ENCODE measurements at regions not wholly inside any gene's neighbourhood (a gene's known extent, or its start where the extent isn't known, plus 50 kb on each side); places are given as distances from the start of the nearest gene placed in this dataset.

DNA sequence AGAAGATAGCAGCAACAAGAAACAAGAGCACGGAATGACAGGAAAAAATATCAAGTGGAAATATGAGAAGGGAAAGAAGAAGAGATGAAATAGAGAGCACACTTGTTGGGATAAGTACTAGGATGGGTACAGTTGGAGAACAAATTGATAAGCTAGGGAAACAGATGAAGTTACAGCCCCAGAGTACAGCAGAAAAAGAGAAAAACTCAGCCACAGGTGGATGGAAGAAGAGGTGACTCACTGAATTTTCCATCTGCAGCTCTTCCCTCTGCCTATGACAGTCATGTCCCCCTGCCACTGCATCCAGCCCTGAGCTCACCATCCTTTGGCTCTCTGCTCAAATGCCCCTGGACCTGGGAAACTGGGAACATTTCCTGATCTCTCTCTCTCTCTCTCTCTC is 209.0 kb downstream of the BCOR start:
- Histone ChIP-seq H4K8ac (ENCODE audit: low read depth in 2 of 2, low read length in 2 of 2) (no peak overlapping the region), H2AK9ac (replicated peaks; ENCODE audit: low read depth, low read length, poor library complexity) (no peak overlapping the region), H3K9me3 (ENCODE audit: control insufficient read depth, insufficient read depth, low read length) (0 out of 2 replicates have a peak, but pooled peaks cover 2% of the 10 kb centered on the region), H3K56ac (ENCODE audit: extremely low read depth, insufficient read depth, low read length) (no peak overlapping the region), H3K14ac (replicated peaks; ENCODE audit: low read depth, low read length) (no peak overlapping the region), H4K20me1 (ENCODE audit: insufficient read depth, low read length) (no peaks in the 10 kb centered on the region), H3K4ac (ENCODE audit: low read depth, low read length) (no peak overlapping the region), H3K36me3 (ENCODE audit: control insufficient read depth, insufficient read depth, low read length) (no peaks in the 10 kb centered on the region), H2BK120ac (ENCODE audit: low read depth, low read length) (no peak overlapping the region), H4K91ac (ENCODE audit: insufficient read depth, low read depth, low read length) (no peak overlapping the region), H3K9ac (ENCODE audit: low read depth, low read length) (no peak overlapping the region), H2BK20ac (ENCODE audit: low read depth, low read length) (no peak overlapping the region), H3K27ac (ENCODE audit: insufficient read depth, low read length) (no peak overlapping the region), H2BK15ac (ENCODE audit: low read depth, low read length) (no peak overlapping the region), H3K4me2 (ENCODE audit: low read depth, low read length) (no peak overlapping the region), H3K4me1 (ENCODE audit: control insufficient read depth, insufficient read depth, low read length) (no peaks in the 10 kb centered on the region), H3K23ac (ENCODE audit: low read depth, low read length) (no peak overlapping the region), H2BK5ac (ENCODE audit: low read depth, low read length, poor library complexity, severe bottlenecking) (no peak overlapping the region), H4K5ac (ENCODE audit: low read depth, low read length) (no peak overlapping the region), H3K27me3 (ENCODE audit: control insufficient read depth, insufficient read depth, low read length) (peaks cover 33% of the 10 kb centered on the region), H2AFZ (replicated peaks; ENCODE audit: low read length, poor library complexity) (no peak overlapping the region), H3K18ac (ENCODE audit: low read depth, low read length) (no peak overlapping the region), H3K79me1 (ENCODE audit: low read depth in 1 of 2, low read length in 2 of 2) (no peaks in the 10 kb centered on the region), H2AK5ac (ENCODE audit: low read depth, low read length) (no peak overlapping the region), H3K9me1 (ENCODE audit: insufficient read depth, low read length) (no peaks in the 10 kb centered on the region), H3K4me3 (ENCODE audit: insufficient read depth, low read depth, low read length) (no peak overlapping the region)
- TF ChIP-seq MAZ (IDR thresholded peaks at IDR 0.05; ENCODE audit: borderline replicate concordance, low read depth, low read length) (no peak), NFE2L2 (IDR thresholded peaks at IDR 0.05; ENCODE audit: low read depth, low read length) (no peak), RAD21 (IDR thresholded peaks at IDR 0.05; ENCODE audit: low read length) (no peak), MXI1 (IDR thresholded peaks at IDR 0.05; ENCODE audit: borderline replicate concordance, low read depth, low read length) (no peak), CHD1 (IDR thresholded peaks at IDR 0.05; ENCODE audit: low read depth, low read length) (no peak), SMC3 (IDR thresholded peaks at IDR 0.05; ENCODE audit: low read depth, low read length) (no peak), RCOR1 (IDR thresholded peaks at IDR 0.05; ENCODE audit: insufficient replicate concordance, low read length) (no peak), ELK1 (IDR thresholded peaks at IDR 0.05; ENCODE audit: borderline replicate concordance, low read depth, low read length) (no peak), MAFK (IDR thresholded peaks at IDR 0.05; ENCODE audit: low read depth, low read length) (no peak), RFX5 (IDR thresholded peaks at IDR 0.05; ENCODE audit: low read depth, low read length) (no peak), POLR2A (IDR thresholded peaks at IDR 0.05; ENCODE audit: low read depth, low read length) (no peak), CEBPB (IDR thresholded peaks at IDR 0.05; ENCODE audit: low read depth, low read length) (no peak), BHLHE40 (IDR thresholded peaks at IDR 0.05; ENCODE audit: low read depth, low read length) (no peak), FOS (IDR thresholded peaks at IDR 0.05; ENCODE audit: low read depth, low read length) (no peak)
- TF ChIP-seq, protein P1, sequence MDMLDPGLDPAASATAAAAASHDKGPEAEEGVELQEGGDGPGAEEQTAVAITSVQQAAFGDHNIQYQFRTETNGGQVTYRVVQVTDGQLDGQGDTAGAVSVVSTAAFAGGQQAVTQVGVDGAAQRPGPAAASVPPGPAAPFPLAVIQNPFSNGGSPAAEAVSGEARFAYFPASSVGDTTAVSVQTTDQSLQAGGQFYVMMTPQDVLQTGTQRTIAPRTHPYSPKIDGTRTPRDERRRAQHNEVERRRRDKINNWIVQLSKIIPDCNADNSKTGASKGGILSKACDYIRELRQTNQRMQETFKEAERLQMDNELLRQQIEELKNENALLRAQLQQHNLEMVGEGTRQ (IDR thresholded peaks at IDR 0.05; ENCODE audit: low read depth, low read length) = no peak
- TF ChIP-seq, protein P2, sequence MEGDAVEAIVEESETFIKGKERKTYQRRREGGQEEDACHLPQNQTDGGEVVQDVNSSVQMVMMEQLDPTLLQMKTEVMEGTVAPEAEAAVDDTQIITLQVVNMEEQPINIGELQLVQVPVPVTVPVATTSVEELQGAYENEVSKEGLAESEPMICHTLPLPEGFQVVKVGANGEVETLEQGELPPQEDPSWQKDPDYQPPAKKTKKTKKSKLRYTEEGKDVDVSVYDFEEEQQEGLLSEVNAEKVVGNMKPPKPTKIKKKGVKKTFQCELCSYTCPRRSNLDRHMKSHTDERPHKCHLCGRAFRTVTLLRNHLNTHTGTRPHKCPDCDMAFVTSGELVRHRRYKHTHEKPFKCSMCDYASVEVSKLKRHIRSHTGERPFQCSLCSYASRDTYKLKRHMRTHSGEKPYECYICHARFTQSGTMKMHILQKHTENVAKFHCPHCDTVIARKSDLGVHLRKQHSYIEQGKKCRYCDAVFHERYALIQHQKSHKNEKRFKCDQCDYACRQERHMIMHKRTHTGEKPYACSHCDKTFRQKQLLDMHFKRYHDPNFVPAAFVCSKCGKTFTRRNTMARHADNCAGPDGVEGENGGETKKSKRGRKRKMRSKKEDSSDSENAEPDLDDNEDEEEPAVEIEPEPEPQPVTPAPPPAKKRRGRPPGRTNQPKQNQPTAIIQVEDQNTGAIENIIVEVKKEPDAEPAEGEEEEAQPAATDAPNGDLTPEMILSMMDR (conservative IDR thresholded peaks at IDR 0.05; ENCODE audit: low read depth, low read length) = no peak
- intact Hi-C loops (cut with micrococcal nuclease) = no loop called here
- CTCF ChIA-PET = no interaction called here
- no TSS peak for BruUV-seq (replicated peaks)
- dilution Hi-C loops (cut with HindIII; ENCODE audit: low sequenced_read_pairs, unreplicated experiment) = no loop called here
- ATAC-seq (ENCODE audit: low read depth) = no peak
- POLR2A ChIA-PET (ENCODE audit: unreplicated experiment) = no interaction called here
- WGBS, 2 experiments (ENCODE audit: extremely low coverage in 2 of 2, insufficient read length in 1 of 2) = 100% methylated on average over 1 of the region's 1 CpG; no CpG with 5 or more reads in 1 of the 2 experiments
- in situ Hi-C loops (cut with MboI; ENCODE audit: low sequenced_read_pairs) = no loop called here
- DNase-seq = no peak

All from IMR-90 (cell line).